ENCODE measurements at regions not wholly inside any gene's neighbourhood (a gene's known extent, or its start where the extent isn't known, plus 50 kb on each side); places are given as distances from the start of the nearest gene placed in this dataset.

GRCh38 chr20:10779911-10780310 lies 106.1 kb upstream of the JAG1 start:
- TF ChIP-seq CTCF (IDR thresholded peaks at IDR 0.05), result no peak
- TF ChIP-seq EZH2phosphoT487 (IDR thresholded peaks at IDR 0.05), result no peak
- no peak for TF ChIP-seq EZH2 (IDR thresholded peaks at IDR 0.05)
